GM23338 (cell line): ENCODE measurements at regions not wholly inside any gene's neighbourhood (a gene's known extent, or its start where the extent isn't known, plus 50 kb on each side); places are given as distances from the start of the nearest gene placed in this dataset.

ENCODE experiments used
- ATAC-seq: fragments of 200-7000 bp; cut with Tn5 transposase; 3 replicates; pipeline ENCODE4 v1.9.1; 2020
- DNase-seq: peaks from one replicate; pipeline ENCODE4 v3.0.0-alpha.2; 2015; ENCODE audit warnings: low spot score
- H2AFZ ChIP-seq: fragments of 200-600 bp; sonication (generic); 2 replicates; pipeline ENCODE4 v1.8.0; 2016; ENCODE audit warnings: antibody characterized with exemption, mild to moderate bottlenecking, moderate library complexity
- H3F3A ChIP-seq: fragments of 200-600 bp; sonication (generic); replicated peaks from 2 replicates; pipeline ENCODE4 v1.8.0; 2017; ENCODE audit warnings: antibody characterized with exemption, mixed run types, low read depth
- H3K27ac ChIP-seq: fragments of 200-600 bp; sonication (generic); 2 replicates; pipeline ENCODE4 v1.6.1; 2016; ENCODE audit warnings: low read depth
- H3K27me3 ChIP-seq: fragments of 200-600 bp; sonication (generic); 2 replicates; pipeline ENCODE4 v1.8.0; 2016; ENCODE audit warnings: mild to moderate bottlenecking, mixed run types, moderate library complexity; ENCODE audit not compliant: insufficient read depth
- H3K36me3 ChIP-seq: fragments of 200-600 bp; sonication (generic); 2 replicates; pipeline ENCODE4 v1.8.0; 2016; ENCODE audit warnings: mild to moderate bottlenecking; ENCODE audit not compliant: insufficient read depth
- H3K4me1 ChIP-seq: fragments of 200-600 bp; sonication (generic); 2 replicates; pipeline ENCODE4 v1.8.0; 2016; ENCODE audit warnings: mild to moderate bottlenecking, moderate library complexity; ENCODE audit not compliant: insufficient read depth
- H3K4me2 ChIP-seq: fragments of 200-600 bp; sonication (generic); 2 replicates; pipeline ENCODE4 v1.7.1; 2017; ENCODE audit warnings: mixed run types
- H3K4me3 ChIP-seq: fragments of 200-600 bp; sonication (generic); 2 replicates; pipeline ENCODE4 v1.6.1; 2016; ENCODE audit warnings: mixed run types
- H3K79me2 ChIP-seq: fragments of 200-600 bp; sonication (generic); replicated peaks from 2 replicates; pipeline ENCODE4 v1.8.0; 2017; ENCODE audit warnings: mild to moderate bottlenecking; ENCODE audit not compliant: insufficient read depth
- H3K9me2 ChIP-seq: fragments of 200-600 bp; sonication (generic); 2 replicates; pipeline ENCODE4 v1.8.0; 2017; ENCODE audit not compliant: insufficient read depth
- H4K20me1 ChIP-seq: fragments of 200-600 bp; sonication (generic); replicated peaks from 2 replicates; pipeline ENCODE4 v1.8.0; 2017; ENCODE audit warnings: mild to moderate bottlenecking; ENCODE audit not compliant: insufficient read depth
- H3K27ac Mint-ChIP-seq: 2 replicates; pipeline ENCODE4 v1.8.0; 2020; ENCODE audit warnings: inconsistent platforms, mild to moderate bottlenecking, moderate library complexity, mixed read lengths
- H3K27me3 Mint-ChIP-seq: 3 replicates; pipeline ENCODE4 v1.8.0; 2022; ENCODE audit warnings: low read depth, mild to moderate bottlenecking, moderate library complexity, mixed read lengths, inconsistent platforms; ENCODE audit not compliant: insufficient read depth, poor library complexity
- H3K36me3 Mint-ChIP-seq: 3 replicates; pipeline ENCODE4 v1.8.0; 2021; ENCODE audit warnings: low read depth, mild to moderate bottlenecking, inconsistent platforms, moderate library complexity, mixed read lengths
- H3K4me1 Mint-ChIP-seq: 3 replicates; pipeline ENCODE4 v1.8.0; 2020; ENCODE audit warnings: mild to moderate bottlenecking, inconsistent platforms, mixed read lengths
- H3K4me3 Mint-ChIP-seq: 3 replicates; pipeline ENCODE4 v1.8.0; 2021; ENCODE audit warnings: moderate library complexity, mild to moderate bottlenecking, inconsistent platforms, mixed read lengths
- H3K9me3 Mint-ChIP-seq: 3 replicates; pipeline ENCODE4 v1.8.0; 2020; ENCODE audit warnings: moderate library complexity, mild to moderate bottlenecking, inconsistent platforms, mixed read lengths
- CTCF ChIP-seq, 2 experiments: fragments of 200-600 bp in 1 of 2; sonication (generic) in 1 of 2; conservative IDR thresholded peaks; 2 replicates each; pipeline versions ENCODE4 v1.5.1 to v1.6.1; 2016 to 2017; ENCODE audit warnings: antibody characterized with exemption in 2 of 2, low read depth in 2 of 2, mild to moderate bottlenecking in 2 of 2, moderate library complexity in 1 of 2
- EZH2 ChIP-seq: fragments of 200-600 bp; sonication (generic); IDR thresholded peaks from one replicate; pipeline ENCODE4 v1.8.0; 2017; ENCODE audit warnings: antibody characterized with exemption, mild to moderate bottlenecking, low read depth; ENCODE audit not compliant: unreplicated experiment
- EZH2phosphoT487 ChIP-seq: fragments of 200-600 bp; sonication (generic); IDR thresholded peaks from one replicate; pipeline ENCODE4 v1.8.1; 2018; ENCODE audit warnings: antibody characterized with exemption; ENCODE audit not compliant: unreplicated experiment
- NANOG ChIP-seq: IDR thresholded peaks from 2 replicates; pipeline ENCODE4 v1.6.1; 2016; ENCODE audit warnings: antibody characterized with exemption, borderline replicate concordance
- REST ChIP-seq: IDR thresholded peaks from one replicate; pipeline ENCODE4 v1.6.1; 2018; ENCODE audit warnings: antibody characterized with exemption; ENCODE audit not compliant: unreplicated experiment
- ZNF114 ChIP-seq: fragments of 250-450 bp; sonication (Bioruptor Pico); IDR thresholded peaks from 2 replicates; pipeline ENCODE4 v1.5.0; 2020; ENCODE audit warnings: mild to moderate bottlenecking, moderate library complexity
- ZNF331 ChIP-seq: fragments of 250-450 bp; sonication (Bioruptor Pico); IDR thresholded peaks from 2 replicates; pipeline ENCODE4 v1.5.0; 2020; ENCODE audit warnings: low read depth, mild to moderate bottlenecking, moderate library complexity

- no peak for TF ChIP-seq REST
- TF ChIP-seq ZNF331 (CRISPR knock-in tag) = no peak
- no peak for TF ChIP-seq EZH2
- TF ChIP-seq CTCF (conservative IDR thresholded peaks at IDR 0.05; ENCODE audit: low read depth in 2 of 2) = no peak
- no peak for TF ChIP-seq ZNF114
These were observed 2315.4 kb upstream of the AGA start (continued) for GRCh38 chr4:179757641-179758040.

- Histone ChIP-seq H2AFZ (no peak overlapping the region), H3K27ac (no peak overlapping the region), H3K36me3 (no peaks in the 10 kb centered on the region), H3K79me2 (no peaks in the 10 kb centered on the region), H3K27me3 (no peaks in the 10 kb centered on the region), H4K20me1 (no peaks in the 10 kb centered on the region), H3K9me2 (no peaks in the 10 kb centered on the region), H3K4me3 (no peak overlapping the region), H3F3A (no peaks in the 10 kb centered on the region), H3K4me2 (no peak overlapping the region), H3K4me1 (no peaks in the 10 kb centered on the region)
- Mint-ChIP-seq H3K27ac (no peak overlapping the region), H3K9me3 (no peaks in the 10 kb centered on the region), H3K27me3 (no peaks in the 10 kb centered on the region), H3K4me1 (no peaks in the 10 kb centered on the region), H3K36me3 (no peaks in the 10 kb centered on the region; the same call in 2 of the 3 replicates), H3K4me3 (no peak overlapping the region)
- ATAC-seq (no peak), DNase-seq (no peak)
- TF ChIP-seq NANOG (no peak), ZNF114 (no peak), REST (no peak), EZH2phosphoT487 (no peak)
These were observed 2320.6 kb upstream of the AGA start for GRCh38 chr4:179762840-179763239.
